HG03571 (cell line): ENCODE measurements at regions not wholly inside any gene's neighbourhood (a gene's known extent, or its start where the extent isn't known, plus 50 kb on each side); places are given as distances from the start of the nearest gene placed in this dataset.

ENCODE experiments used
- ATAC-seq: cut with Tn5 transposase; IDR thresholded peaks from one replicate; pipeline ENCODE4 v1.9.1; 2021; ENCODE audit not compliant: unreplicated experiment

DNA sequence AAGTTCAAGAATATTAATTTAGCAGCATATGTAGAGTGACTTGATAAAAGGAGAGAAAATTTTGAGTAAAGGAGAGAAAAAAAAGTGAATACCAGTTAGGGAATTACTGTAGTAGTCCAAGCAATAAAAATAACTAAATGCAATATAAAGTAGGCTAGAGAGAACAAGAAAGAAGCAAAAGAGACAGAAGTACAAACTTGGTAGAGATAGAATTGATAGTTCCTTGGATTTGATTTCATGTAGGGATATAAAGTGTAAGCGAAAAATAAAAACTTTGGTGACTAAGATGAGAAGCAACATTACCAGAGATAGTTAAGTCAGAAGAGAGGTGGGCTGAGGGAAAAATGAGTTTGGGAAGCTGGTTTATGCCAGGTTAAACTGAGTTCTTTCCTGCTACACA, 252.4 kb downstream of the SEC23A start:
- no peak for ATAC-seq

DNA sequence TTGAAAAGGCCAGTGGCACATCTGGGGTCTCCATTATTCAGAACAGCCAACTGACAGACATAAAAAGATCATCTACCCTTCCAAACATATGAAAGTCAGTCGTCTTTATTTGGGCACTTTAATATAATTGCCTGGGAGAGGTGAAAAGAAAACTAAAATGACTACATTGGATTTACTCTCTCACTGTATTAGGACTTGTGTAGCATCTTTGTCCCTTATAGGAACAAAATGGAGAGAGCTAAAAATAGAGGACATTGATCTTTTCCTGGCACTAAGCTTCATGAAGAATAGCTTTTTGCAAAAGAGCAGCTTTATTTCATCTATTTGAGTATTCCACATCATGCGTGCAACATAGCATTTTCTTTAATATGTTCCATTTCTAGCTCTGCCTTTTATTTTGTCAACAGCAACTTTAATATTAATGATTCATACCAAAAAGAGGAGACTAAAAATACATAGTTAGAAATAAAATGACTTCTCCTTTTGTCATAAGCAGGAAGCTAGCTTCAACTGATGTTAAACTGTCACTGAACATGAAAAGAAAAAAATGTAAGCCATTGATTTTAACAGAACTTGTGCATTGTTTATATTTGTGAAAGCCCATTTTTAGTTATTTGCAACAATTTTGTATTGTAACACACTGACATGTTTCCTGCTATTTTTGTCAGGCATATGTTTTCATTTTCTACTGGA, 254.6 kb downstream of the SEC23A start:
- ATAC-seq = no peak

DNA sequence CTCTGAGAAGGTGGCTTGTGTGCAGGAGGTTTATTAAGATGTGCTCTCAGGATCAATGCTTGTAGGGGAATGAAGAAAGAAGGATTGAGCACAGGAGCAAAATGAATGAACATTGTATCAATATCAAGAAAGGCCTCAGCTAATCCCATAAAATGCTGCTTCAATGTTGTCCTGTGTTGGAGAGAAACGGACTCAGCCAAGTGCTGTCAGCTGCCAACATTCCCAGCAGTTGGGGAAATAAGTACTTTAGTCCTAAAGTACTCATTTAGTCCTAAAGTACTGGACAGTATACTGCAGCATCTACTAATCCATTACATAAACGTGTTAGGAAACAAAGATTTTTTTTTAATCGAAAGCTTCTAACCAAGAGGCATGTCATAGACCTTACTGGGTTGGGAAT, 255.9 kb downstream of the SEC23A start:
- ATAC-seq = no peak

DNA sequence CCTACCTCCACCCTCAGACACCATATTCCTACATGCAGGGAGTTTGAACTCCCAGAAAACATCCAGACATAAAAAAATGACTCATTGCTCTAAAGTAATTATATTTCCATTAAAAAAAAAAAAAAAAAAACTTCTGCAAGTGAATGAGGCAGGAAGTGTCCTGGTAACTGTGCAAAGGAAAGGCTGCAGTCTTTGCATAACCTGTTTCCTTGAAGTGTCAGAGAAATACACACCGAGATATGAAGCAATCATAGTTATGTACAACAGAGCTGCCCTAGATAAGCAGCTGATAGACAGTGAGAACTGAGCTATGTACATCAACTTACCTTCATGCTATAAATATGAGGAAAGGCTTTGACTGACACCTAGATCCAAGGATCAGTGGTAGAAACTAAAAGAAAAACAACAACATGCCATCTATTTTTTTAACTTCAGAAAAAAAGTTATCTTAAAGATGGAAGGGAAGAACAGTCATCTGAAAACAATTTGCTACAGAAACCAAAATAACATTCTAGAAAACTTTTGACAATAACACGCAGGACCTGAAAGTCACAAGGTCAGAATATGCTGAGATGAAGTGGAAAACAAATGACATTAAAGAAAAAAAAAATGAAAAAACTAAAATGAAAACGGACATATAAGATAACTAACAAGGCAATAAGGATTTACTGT, 263.2 kb downstream of the SEC23A start:
- no peak for ATAC-seq

DNA sequence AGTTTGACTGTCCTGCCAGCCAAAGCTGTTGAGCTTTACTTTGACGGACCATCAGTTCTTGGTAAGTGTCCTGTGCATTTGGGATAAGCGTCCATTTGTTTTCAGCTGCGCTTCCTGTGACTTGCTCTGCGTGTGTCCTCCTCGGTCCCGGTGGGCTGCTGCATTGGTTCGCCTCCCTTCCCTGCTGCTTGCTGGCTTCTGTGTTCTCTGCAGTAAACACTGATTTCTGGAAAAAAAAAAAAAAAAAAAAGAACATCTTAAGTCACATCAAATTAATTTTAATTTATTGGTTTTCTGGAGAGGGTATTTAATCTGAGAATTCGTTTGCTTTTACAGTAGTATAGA, 264.1 kb downstream of the SEC23A start:
- ATAC-seq = no peak

DNA sequence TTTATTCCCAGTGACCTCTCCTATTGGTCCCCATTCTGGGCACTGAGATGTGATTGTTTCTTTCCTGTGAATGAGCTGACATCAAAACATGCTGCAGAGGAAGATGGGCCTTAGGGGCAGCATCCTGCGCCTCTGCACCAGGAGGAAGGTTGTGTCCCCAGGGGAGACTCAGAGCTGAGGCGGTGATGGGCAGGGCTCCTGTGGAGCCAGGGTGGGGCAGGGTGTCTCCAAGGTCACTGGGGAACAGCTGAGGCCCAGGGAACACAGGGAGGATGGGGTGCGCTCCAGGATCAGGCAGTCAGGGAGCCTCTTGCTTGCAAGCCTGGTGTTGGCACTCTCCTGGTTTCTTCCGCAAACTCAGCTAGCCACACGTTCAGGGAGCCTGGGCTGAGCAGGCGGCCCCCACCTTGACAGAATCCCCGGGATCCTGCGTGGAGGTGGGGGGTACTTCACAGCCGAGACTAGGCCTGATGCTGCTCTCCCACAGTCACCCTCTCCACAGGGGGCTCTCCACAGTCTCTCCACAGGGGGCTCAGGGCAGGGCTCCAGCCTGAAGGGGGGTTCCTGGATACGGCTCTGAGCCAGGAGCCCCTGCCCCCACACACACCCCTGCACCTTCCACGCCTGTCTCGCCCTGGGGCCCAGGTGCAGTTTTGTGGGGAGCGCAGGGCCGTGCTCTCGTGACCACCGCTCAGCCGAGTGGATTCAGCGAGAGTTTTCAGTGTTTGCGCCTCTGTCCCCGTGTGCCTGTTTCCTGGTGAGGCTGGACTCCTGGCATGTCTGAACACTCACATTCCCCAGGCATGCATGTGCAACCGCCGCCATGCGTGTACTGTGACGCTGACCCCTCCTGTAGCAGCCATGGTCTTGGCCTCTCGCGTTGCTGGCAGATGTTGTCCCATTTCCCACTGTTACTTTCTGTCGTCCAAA, 264.7 kb downstream of the SEC23A start:
- no peak for ATAC-seq

DNA sequence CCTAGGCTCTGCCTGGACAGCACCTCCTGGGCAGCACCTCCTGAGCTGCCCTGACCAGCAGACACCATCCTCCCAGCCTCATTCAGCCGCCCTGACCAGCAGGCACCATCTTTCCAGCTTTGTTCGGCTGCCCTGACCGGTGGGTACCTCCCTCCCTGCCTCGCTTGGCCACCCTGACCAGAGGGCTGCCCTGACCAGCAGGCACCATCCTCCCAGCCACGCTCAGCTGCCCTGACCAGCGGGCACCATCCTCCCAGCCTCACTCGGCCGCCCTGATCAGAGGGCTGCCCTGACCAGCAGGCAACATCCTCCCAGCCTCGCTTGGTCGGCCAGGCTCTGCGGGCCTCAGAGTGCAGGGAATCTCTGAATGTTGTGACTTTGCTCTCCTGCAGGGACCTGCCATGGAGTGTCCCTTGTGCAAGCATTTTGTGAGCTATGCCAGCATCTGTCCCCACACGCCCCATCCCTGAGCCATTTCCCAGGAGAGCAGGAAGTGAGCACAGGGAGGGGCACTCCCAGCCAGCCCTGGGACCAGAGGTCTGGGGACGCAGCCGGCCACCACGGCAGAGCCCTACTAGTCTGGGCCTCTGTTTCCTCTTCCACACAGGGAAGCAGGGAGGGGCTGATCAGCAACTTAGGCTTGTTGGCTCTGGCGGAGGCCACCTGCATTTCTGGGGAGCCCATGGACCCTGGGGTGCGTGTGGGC, 265.5 kb downstream of the SEC23A start:
- ATAC-seq = no peak

DNA sequence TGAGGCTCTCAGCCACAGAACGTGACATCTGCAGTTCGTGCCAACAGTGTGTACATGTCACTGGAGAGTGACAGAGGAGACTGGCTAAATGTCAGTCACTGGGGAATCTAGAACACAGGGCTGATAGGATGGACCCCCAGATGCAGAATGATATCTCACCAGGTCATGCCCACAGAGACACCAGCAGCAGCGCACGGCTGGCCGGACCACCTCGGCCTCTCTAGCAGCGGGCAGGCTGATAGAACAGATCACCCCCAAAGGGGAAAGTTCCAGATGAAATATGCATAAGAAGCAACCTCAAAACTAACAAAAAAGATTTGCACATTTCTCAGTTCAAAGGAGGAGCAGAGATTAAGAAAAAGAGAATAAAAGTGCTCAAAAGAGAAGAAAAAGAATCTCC, 266.5 kb downstream of the SEC23A start:
- no peak for ATAC-seq

DNA sequence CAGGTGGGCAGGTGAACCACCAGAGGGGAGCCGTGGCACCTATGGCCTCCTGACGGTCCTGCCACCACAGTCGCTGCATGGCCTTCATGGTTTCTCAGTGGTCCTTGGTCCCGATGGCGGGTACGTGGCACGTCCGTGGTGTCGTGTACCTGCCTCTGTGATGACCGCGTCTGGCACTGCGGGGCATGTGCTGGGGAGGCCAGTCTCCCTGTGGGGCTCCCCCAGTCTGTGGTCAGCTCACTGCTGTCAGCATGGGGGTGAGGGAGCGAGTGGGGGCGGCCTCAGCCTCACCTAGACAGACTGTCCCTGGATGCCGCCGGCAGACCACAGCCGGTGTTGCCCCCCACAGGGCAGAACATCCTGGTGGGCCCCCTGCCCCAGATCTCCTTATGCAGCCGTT, 267.2 kb downstream of the SEC23A start:
- ATAC-seq = no peak

DNA sequence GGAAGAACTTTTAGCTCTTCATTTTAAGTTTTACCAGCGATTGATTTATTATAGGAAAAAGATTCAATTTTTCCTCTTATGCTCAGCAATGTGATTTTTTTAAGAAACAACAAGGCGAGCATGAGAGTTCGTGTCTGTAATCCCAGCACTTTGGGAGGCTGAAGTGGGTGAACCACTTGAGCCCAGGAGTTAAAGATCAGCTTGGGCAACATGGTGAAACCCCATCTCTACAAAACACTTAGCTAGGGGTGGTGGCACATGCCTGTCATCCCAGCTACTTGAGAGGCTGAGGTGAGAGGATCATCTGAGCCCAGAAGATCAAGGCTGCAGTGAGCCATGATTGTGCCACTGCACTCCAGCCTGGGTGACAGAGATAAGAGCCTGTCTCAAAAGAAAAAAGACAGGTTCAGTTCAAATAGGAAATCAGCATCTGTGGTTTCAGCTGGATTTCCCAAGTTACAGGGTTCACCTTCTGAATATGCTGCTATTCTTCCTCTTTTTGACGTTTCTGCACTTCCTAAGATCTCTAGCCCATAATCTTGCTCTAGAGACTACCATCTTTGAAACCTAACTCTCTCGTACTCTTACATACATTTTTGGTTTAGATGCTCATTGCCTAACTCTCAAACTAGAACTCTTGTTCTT, 274.7 kb downstream of the SEC23A start:
- no peak for ATAC-seq

DNA sequence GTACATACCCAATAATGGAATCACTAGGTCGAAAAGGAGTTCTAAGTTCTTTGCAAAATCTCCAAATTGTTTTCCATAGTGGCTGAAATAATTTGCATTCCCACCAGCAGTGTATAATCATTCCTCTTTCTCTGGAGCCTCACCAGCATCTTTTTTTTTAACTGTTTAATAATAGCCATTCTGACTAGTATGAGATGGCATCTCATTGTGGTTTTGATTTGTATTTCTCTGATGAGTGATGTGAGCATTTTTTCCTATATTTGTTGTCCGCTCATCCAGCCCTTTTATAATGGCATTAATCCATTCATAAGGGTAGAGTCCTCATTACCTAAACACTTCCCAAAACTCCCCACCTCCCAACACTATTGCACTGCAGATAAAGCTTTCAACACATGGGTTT, 278.3 kb downstream of the SEC23A start:
- no peak for ATAC-seq

DNA sequence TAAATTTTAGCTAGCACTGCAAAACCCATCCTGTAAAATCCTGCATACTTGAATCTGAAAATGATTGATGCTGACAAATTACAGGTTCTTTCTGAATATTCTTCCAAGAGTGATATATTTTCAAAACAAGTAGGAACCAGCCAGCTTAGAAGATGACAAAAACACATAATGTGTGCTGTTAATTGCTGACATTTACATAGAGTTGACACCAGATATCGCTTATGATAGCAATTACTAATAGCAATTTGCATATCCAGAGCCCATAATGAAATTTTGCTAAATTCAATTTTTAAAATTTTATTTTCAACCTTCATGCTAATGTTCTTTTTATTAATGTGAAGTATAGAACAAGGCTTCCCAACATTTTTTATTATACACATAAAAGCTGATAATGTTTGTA, 284.5 kb downstream of the SEC23A start:
- ATAC-seq = no peak

DNA sequence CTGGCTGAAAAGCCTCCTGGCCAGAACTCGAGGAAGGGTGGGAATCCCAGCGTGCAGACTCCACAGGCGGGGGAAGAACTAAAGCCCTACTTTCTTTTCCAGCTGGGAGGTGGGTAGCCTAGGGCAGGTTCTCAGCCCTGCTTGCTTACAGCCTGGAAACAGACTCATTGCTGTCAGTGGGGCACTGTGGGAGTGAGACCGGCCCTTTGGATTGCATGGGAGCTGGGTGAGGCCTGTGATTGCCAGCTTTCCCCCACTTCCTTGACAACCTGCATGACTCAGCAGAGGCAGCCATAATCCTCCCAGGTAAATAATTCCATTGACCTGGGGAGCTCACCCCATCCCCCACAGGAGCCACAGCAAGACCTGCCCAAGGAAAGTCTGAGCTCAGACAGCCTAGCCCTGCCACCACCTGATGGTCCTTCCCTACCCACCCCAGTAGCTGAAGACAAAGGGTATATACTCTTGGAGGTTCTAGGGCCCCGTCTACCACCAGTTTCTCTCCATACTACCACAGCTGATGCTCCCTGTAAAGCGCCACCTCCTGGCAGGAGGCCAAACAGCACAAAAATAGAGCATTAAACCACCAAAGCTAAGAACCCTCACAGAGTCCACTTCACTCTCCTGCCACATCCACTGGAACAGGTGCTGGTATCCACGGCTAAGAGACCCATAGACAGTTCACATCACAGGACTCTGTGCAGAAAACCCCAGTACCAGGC, 294.1 kb downstream of the SEC23A start:
- no peak for ATAC-seq

DNA sequence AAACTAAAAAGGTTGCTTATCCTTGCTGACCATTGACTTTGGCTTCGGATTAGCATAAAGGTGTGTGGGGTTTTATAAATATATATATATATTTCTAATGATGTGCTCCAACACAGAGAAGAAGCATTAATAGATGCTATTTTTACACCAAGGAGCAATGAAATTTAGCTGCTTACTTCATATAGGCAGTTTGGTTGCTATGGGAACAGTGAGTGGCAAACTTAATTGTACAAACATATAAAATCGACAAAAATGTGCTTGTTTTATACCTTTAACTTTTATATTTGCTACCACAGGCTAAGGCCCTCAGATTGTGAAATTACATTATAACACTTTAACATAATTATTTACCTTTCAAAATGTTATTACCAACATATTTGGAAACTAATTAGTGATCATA, 303.4 kb downstream of the SEC23A start:
- ATAC-seq = no peak

DNA sequence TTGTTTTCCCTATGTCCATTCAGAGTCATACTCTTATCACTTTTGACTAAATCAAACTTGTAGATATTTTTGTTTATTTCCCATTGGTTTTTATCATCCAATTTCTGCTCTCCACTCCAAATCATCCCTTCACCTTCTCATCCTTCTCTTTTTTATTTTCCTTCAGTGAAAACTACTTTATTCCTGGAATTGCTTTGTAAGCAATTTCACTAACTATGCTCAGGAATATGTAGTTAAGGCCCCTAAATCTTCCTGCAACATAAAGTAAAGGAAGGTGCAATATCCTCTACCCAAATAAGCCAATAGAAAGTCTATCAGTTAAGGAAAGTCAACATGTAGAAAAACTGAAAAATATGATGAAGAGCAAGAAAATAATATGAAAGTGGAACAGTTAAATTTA, 308.4 kb downstream of the SEC23A start:
- no peak for ATAC-seq

DNA sequence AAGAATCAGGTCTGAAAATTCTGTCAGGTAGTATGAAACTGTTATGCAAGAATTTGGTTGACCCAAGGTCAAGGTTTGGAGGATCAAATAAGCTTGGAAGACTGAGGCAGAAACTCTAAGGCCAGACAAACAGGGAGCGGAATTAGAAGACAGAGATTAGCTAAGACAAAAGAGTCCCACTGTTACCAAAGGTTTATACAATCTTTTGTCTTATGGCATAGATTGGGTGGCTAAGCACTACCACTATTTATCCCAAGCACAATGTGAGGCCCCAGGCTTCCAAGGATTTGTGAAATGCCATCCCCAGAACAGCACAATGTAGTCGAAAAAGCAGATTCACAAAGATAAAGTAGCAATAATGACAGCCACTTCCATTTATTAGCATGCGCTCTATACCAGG, 311.2 kb downstream of the SEC23A start:
- no peak for ATAC-seq

DNA sequence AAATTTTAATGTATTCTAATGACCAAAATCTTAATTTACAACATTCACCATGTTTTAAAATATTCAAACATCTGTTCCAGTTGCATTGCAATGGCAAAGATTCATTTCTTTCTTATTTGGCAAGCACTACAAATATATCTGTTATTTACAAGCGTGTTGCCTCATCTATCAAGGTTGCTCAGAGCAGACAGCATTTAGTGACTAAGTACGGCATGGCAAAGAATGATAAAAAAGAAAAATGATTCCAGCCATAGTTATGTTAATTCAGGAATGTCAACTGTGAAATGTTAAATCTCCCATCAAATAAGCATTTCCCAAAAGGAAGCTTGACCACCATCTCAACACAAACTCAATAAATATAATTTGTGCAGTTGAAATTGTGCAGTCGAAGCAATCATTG, 312.1 kb downstream of the SEC23A start:
- ATAC-seq = no peak

DNA sequence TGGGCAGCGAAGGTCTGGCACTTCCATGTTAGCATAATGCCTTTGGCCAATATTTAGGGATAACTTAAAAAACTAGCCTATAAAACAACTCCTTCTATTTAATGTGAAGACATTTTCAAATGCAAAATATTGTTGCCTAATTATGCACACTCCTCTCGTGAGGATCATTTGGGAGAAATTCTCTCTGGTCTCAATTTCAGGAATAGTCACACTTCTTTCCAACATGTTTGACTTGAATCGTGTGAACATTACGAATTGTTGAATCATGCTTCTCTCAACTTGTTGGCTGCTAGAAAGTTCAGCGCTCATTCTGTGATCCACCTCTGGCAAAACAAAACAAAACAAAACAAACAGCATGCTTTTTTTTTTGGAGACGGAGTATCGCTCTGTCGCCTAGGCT, 313.2 kb downstream of the SEC23A start:
- no peak for ATAC-seq

DNA sequence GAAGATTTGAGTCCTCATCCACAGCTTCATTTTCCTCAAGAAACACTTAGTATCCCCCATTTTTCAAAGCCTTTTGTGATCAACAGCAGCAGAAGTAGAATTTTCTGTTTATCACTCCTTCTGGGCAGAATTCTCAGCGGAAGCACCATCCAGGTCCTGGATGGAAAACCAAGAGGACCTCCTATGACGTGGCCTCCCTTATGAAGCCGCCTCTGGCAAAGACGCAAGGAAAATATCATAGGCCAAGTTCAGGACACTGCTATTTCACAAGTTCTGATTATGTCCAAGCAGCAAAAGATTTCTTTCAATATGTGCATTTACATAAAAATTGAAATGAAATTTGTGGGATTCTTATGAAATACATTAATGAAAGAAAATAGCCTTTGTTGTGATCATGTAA, 315.0 kb downstream of the SEC23A start:
- ATAC-seq = no peak

DNA sequence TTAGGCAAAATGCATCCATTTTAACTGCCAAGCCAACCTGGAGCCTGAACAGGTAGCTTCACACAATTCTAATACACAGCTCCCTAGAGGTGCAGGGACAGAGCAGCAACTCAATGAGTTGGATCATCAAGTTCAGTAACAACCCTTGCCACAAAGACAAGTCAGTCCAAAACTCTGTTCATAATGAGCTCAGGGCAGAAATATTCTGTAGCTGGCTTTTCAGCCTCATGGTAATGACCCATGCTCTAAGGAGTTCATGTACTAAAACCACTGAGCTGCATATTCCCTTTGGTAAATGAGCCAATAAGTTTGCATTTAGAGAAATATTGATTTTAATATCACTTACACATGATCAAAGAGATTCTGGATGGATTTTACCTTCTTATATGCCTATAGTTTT, 316.1 kb downstream of the SEC23A start:
- no peak for ATAC-seq
